DND-41 (cell line): ENCODE measurements at regions not wholly inside any gene's neighbourhood (a gene's known extent, or its start where the extent isn't known, plus 50 kb on each side); places are given as distances from the start of the nearest gene placed in this dataset.

Source experiments
- ATAC-seq: fragments of 200-7000 bp; cut with Tn5 transposase; 3 replicates; pipeline ENCODE4 v1.9.1; 2021; ENCODE audit warnings: low read depth; ENCODE audit not compliant: insufficient read depth
- DNase-seq: peaks from one replicate; pipeline ENCODE4 v3.0.0-alpha.2; 2020
- H2AFZ ChIP-seq: 2 replicates; pipeline ENCODE4 v1.6.0; 2012; ENCODE audit warnings: low read depth, low read length
- H3K27ac ChIP-seq: 2 replicates; pipeline ENCODE4 v1.5.1; 2012; ENCODE audit warnings: low read length, inconsistent platforms
- H3K27me3 ChIP-seq: fragments of 200-600 bp; sonication (generic); 2 replicates; pipeline ENCODE4 v1.6.0; 2012; ENCODE audit warnings: low read length, mild to moderate bottlenecking, inconsistent platforms; ENCODE audit not compliant: insufficient read depth, poor library complexity
- H3K36me3 ChIP-seq: 2 replicates; pipeline ENCODE4 v1.5.1; 2012; ENCODE audit warnings: low read length, inconsistent platforms; ENCODE audit not compliant: insufficient read depth
- H3K4me1 ChIP-seq: 2 replicates; pipeline ENCODE4 v1.5.1; 2012; ENCODE audit warnings: mild to moderate bottlenecking, low read length; ENCODE audit not compliant: insufficient read depth
- H3K4me2 ChIP-seq: 2 replicates; pipeline ENCODE4 v1.6.0; 2012; ENCODE audit warnings: mild to moderate bottlenecking, moderate library complexity, low read length, inconsistent platforms; ENCODE audit not compliant: insufficient read depth
- H3K4me3 ChIP-seq, 2 experiments: fragments of 200-600 bp in 1 of 2; shearing (Covaris generic) in 1 of 2; 2 replicates each; pipeline ENCODE4 v1.5.1; 2012 to 2016; ENCODE audit warnings: inconsistent platforms in 2 of 2, low read length in 2 of 2, mild to moderate bottlenecking in 2 of 2, low read depth in 1 of 2, moderate library complexity in 1 of 2
- H3K79me2 ChIP-seq: 2 replicates; pipeline ENCODE4 v1.6.0; 2012; ENCODE audit warnings: low read length, inconsistent platforms; ENCODE audit not compliant: insufficient read depth
- H3K9ac ChIP-seq: 2 replicates; pipeline ENCODE4 v1.6.0; 2012; ENCODE audit warnings: low read depth, mild to moderate bottlenecking, inconsistent platforms, low read length, moderate library complexity
- H3K9me3 ChIP-seq: 2 replicates; pipeline ENCODE4 v1.5.1; 2012; ENCODE audit warnings: low read length, moderate library complexity, mild to moderate bottlenecking, inconsistent platforms; ENCODE audit not compliant: insufficient read depth, severe bottlenecking
- H4K20me1 ChIP-seq: 2 replicates; pipeline ENCODE4 v1.6.0; 2012; ENCODE audit warnings: low read length; ENCODE audit not compliant: insufficient read depth
- EZH2 ChIP-seq: IDR thresholded peaks from 3 replicates; pipeline ENCODE4 v1.6.1; 2012; ENCODE audit warnings: borderline replicate concordance, low read depth, mild to moderate bottlenecking, moderate library complexity, low read length, inconsistent platforms; ENCODE audit not compliant: severe bottlenecking
- TF ChIP-seq, protein P1 (sequence below): IDR thresholded peaks from 2 replicates; pipeline ENCODE4 v1.5.1; 2012; ENCODE audit warnings: borderline replicate concordance, low read length, moderate library complexity, mild to moderate bottlenecking; ENCODE audit not compliant: poor library complexity, severe bottlenecking; ENCODE audit errors: extremely low read depth

DNA sequence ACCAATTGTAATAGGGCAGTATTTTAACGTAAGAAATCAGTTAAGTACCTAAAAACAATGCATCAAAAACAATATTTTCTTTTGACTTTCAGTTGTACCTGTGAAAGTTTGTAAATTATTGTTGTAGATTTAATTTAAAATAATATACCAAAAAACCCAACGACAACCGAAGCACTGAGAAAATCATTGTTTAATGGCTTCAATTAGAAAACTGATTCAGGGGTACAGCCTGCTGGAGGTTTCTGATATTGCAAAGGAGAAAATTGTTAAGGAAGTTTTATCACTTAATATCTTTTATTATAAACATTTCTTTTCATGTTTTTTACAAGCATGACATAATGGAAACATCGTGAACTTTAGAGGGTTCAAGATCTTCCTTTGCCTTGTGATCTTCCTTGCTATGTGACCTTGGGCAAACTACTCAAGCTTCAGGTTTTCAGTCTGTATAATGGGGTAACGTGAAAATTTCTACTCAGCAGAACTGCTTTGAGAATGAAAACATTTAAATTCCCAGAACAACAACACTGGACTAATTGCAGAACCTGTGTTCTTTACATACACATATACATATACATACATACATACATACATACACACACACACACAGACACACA, 76.3 kb upstream of the GLS start:
- Histone ChIP-seq H3K9ac (no peak overlapping the region), H3K27ac (no peak overlapping the region), H3K4me2 (no peak overlapping the region), H3K9me3 (no peaks in the 10 kb centered on the region), H3K4me1 (no peaks in the 10 kb centered on the region), H3K27me3 (no peaks in the 10 kb centered on the region), H4K20me1 (no peaks in the 10 kb centered on the region), H3K4me3 (no peak overlapping the region), H3K36me3 (no peaks in the 10 kb centered on the region), H2AFZ (no peak overlapping the region), H3K79me2 (no peaks in the 10 kb centered on the region)
- ATAC-seq = no peak
- no peak for DNase-seq
- TF ChIP-seq, protein P1, sequence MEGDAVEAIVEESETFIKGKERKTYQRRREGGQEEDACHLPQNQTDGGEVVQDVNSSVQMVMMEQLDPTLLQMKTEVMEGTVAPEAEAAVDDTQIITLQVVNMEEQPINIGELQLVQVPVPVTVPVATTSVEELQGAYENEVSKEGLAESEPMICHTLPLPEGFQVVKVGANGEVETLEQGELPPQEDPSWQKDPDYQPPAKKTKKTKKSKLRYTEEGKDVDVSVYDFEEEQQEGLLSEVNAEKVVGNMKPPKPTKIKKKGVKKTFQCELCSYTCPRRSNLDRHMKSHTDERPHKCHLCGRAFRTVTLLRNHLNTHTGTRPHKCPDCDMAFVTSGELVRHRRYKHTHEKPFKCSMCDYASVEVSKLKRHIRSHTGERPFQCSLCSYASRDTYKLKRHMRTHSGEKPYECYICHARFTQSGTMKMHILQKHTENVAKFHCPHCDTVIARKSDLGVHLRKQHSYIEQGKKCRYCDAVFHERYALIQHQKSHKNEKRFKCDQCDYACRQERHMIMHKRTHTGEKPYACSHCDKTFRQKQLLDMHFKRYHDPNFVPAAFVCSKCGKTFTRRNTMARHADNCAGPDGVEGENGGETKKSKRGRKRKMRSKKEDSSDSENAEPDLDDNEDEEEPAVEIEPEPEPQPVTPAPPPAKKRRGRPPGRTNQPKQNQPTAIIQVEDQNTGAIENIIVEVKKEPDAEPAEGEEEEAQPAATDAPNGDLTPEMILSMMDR = peak; percentile 53
- TF ChIP-seq EZH2 = no peak

DNA sequence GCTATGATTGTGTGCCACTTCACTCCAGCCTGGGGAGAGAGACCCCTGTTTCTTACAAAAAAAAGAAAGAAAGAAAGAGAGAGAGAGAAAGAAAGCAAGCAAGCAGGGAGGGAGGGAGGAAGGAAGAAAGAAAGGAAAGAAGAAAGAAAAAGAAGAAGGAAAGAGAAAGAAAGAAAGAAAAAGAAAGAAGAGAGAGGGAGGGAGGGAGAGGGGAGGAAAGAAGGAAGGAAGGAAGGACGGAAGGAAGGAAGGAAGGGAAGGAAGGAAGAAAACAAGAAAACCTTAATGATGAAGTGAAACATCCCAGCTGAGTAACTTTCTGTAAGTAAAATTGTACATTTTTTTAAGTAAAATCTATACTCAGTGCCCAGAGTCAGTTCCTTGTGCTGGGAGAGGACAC, 75.5 kb upstream of the GLS start:
- H3K9ac ChIP-seq = no peak overlapping the region
- ATAC-seq = no peak

DNA sequence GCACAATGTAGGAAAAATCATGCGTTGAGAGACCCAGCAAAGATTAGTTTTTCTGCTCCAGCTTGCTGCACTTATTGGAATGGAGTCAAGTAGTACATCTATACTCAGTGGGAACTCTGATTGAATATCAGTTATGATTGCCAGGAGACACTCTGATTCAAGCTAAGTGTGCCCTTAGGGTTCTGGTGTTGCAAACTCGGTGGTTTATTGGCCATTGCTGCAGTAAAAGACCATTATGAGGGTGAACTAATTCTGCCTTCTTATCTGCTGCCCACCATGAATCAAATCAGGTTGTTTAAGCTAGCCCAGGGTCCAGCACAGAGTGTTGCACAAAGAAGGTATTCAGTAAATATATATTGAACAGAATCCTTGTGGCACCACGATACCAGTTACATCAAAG, 74.8 kb upstream of the GLS start:
- no peak for DNase-seq
- no peaks in the 10 kb centered on the region for H3K79me2 ChIP-seq
- TF ChIP-seq EZH2 = no peak
- TF ChIP-seq, protein P1 = no peak
- no peaks in the 10 kb centered on the region for H3K4me1 ChIP-seq
- H3K27ac ChIP-seq = no peak overlapping the region
- no peaks in the 10 kb centered on the region for H3K36me3 ChIP-seq
- H2AFZ ChIP-seq = no peak overlapping the region
- no peak for ATAC-seq
- H4K20me1 ChIP-seq = no peaks in the 10 kb centered on the region
- no peaks in the 10 kb centered on the region for H3K27me3 ChIP-seq
- no peak overlapping the region for H3K4me2 ChIP-seq
- no peak overlapping the region for H3K9ac ChIP-seq
- no peak overlapping the region for H3K4me3 ChIP-seq
- H3K9me3 ChIP-seq = no peaks in the 10 kb centered on the region

More for the DNA sequence above, 75.5 kb upstream of the GLS start:
- H3K36me3 ChIP-seq = no peaks in the 10 kb centered on the region
- H3K4me2 ChIP-seq = no peak overlapping the region
- no peak overlapping the region for H3K4me3 ChIP-seq
- no peak overlapping the region for H2AFZ ChIP-seq
- H4K20me1 ChIP-seq = no peaks in the 10 kb centered on the region
- no peak overlapping the region for H3K27ac ChIP-seq
- TF ChIP-seq, protein P1 = no peak
- no peak for TF ChIP-seq EZH2
- no peaks in the 10 kb centered on the region for H3K9me3 ChIP-seq
- no peaks in the 10 kb centered on the region for H3K27me3 ChIP-seq
- no peak for DNase-seq
- H3K4me1 ChIP-seq = no peaks in the 10 kb centered on the region
- no peaks in the 10 kb centered on the region for H3K79me2 ChIP-seq
